ENCODE measurements at regions not wholly inside any gene's neighbourhood (a gene's known extent, or its start where the extent isn't known, plus 50 kb on each side); places are given as distances from the start of the nearest gene placed in this dataset.

DNA sequence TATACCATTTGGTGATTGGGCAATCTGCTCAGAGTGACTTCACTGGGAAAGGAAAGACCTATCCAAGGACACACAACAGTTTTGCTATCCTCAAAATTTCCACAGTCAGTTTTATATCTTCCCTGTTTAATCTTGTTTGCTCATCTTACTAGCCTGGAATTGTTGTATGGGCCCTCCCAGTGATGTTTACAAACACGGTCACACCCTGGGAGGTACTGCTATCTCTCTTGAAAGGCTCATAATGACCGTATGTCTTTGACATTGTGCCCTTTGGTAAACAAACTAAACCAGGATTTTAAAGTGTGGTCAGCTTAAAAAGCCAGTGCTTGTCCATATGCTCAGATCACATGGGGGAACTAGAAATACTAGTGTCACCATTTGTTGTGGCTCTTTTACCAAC is 277.0 kb downstream of the CDH2 start:
- H4K20me1 ChIP-seq (replicated peaks; ENCODE audit: control insufficient read depth, extremely low read depth, insufficient read depth, low read length), result no peaks in the 10 kb centered on the region
- no peaks in the 10 kb centered on the region for H3K9me1 ChIP-seq (replicated peaks; ENCODE audit: control insufficient read depth, extremely low read depth, insufficient read depth, low read length)
- no peak for DNase-seq (ENCODE audit: low read depth, low spot score)
- no peak overlapping the region for H3K27ac ChIP-seq (ENCODE audit: insufficient read depth, low read depth, low read length)
- no peak for TF ChIP-seq POLR2A (IDR thresholded peaks at IDR 0.05; ENCODE audit: low read depth, low read length)
- TF ChIP-seq, protein P1, sequence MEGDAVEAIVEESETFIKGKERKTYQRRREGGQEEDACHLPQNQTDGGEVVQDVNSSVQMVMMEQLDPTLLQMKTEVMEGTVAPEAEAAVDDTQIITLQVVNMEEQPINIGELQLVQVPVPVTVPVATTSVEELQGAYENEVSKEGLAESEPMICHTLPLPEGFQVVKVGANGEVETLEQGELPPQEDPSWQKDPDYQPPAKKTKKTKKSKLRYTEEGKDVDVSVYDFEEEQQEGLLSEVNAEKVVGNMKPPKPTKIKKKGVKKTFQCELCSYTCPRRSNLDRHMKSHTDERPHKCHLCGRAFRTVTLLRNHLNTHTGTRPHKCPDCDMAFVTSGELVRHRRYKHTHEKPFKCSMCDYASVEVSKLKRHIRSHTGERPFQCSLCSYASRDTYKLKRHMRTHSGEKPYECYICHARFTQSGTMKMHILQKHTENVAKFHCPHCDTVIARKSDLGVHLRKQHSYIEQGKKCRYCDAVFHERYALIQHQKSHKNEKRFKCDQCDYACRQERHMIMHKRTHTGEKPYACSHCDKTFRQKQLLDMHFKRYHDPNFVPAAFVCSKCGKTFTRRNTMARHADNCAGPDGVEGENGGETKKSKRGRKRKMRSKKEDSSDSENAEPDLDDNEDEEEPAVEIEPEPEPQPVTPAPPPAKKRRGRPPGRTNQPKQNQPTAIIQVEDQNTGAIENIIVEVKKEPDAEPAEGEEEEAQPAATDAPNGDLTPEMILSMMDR (IDR thresholded peaks at IDR 0.05; ENCODE audit: extremely low read depth in 1 of 2, insufficient read depth in 1 of 2, low read depth in 1 of 2, low read length in 2 of 2), result no peak
- no peak for TF ChIP-seq GATA2 (IDR thresholded peaks at IDR 0.05; ENCODE audit: insufficient read depth, insufficient read length, low read depth, low read length)
- no peak for TF ChIP-seq MYC (IDR thresholded peaks at IDR 0.05; ENCODE audit: low read depth, low read length)
- no peak for TF ChIP-seq JUN (IDR thresholded peaks at IDR 0.05; ENCODE audit: borderline replicate concordance, insufficient read depth, insufficient read length, low read depth)
- no peak for TF ChIP-seq POLR2AphosphoS5 (IDR thresholded peaks at IDR 0.05; ENCODE audit: insufficient read depth, low read depth, low read length)
- TF ChIP-seq, protein P2, sequence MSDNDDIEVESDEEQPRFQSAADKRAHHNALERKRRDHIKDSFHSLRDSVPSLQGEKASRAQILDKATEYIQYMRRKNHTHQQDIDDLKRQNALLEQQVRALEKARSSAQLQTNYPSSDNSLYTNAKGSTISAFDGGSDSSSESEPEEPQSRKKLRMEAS (IDR thresholded peaks at IDR 0.05; ENCODE audit: insufficient read depth, insufficient read length), result no peak
- no peak for TF ChIP-seq EZH2 (IDR thresholded peaks at IDR 0.05; ENCODE audit: borderline replicate concordance, low read depth, low read length, severe bottlenecking)
- no peak for TF ChIP-seq FOS (IDR thresholded peaks at IDR 0.05; ENCODE audit: borderline replicate concordance, insufficient read depth, low read length)
- H3K9ac ChIP-seq (replicated peaks; ENCODE audit: extremely low read depth, insufficient read depth, low read length), result no peak overlapping the region
- ChIA-PET CTCF (no interaction called here), POLR2A (no interaction called here)
- H2AFZ ChIP-seq (ENCODE audit: low read depth, low read length), result no peak overlapping the region
- no TSS peak for BruUV-seq (replicated peaks)
- H3K36me3 ChIP-seq (ENCODE audit: control insufficient read depth in 2 of 2, extremely low read depth in 1 of 2, insufficient read depth in 2 of 2, low read length in 2 of 2), result no peaks in the 10 kb centered on the region
- no peaks in the 10 kb centered on the region for H3K9me3 ChIP-seq (replicated peaks; ENCODE audit: control insufficient read depth, insufficient read depth, low read length)
- FAIRE-seq, result no peak
- H3K4me2 ChIP-seq (ENCODE audit: insufficient read depth, low read length), result no peak overlapping the region
- no peaks in the 10 kb centered on the region for H3K79me2 ChIP-seq (ENCODE audit: control insufficient read depth, insufficient read depth, low read length)
- no peaks in the 10 kb centered on the region for H3K4me1 ChIP-seq (ENCODE audit: control insufficient read depth, extremely low read depth, insufficient read depth, low read length)
- no peak overlapping the region for H3K4me3 ChIP-seq (replicated peaks in 1 of 3; ENCODE audit: insufficient read depth in 1 of 3, low read depth in 1 of 3, low read length in 3 of 3)
- intact Hi-C loops (cut with micrococcal nuclease), result no loop called here
- dilution Hi-C loops (cut with MboI; ENCODE audit: extremely low pct_ligation_motif_present, low sequenced_read_pairs), result no loop called here
- H3K27me3 ChIP-seq (ENCODE audit: control insufficient read depth in 2 of 2, insufficient read depth in 2 of 2, low read length in 2 of 2), result no peaks in the 10 kb centered on the region
